ENCODE measurements at regions not wholly inside any gene's neighbourhood (a gene's known extent, or its start where the extent isn't known, plus 50 kb on each side); places are given as distances from the start of the nearest gene placed in this dataset.

DNA sequence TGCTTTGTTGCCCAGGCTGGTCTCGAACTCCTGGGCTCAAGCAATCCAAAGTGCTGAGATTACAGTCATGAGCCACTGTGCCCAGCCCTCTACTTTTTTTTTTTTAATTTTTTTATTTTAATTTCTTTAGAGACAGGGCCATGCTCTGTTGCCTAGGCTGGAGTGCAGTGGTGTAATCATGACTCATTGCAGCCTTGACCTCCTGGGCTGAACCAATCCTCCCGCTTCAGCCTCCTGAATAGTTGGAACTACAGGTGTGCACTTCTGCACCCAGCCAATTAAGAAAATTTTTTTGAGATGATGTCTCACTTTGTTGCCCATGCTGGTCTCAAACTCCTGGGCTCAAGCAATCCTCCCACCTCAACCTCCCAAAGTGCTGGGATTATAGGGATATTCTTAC lies 528.6 kb downstream of the GATA3 start:
- Histone ChIP-seq H3K4me3 (no peak overlapping the region), H3K9me3 (no peaks in the 10 kb centered on the region), H3K4me1 (no peaks in the 10 kb centered on the region), H3K27ac (no peak overlapping the region), H3K4me2 (no peak overlapping the region)
- ChIA-PET CTCF (no interaction called here), POLR2A (no interaction called here)
- FAIRE-seq, result no peak
- TF ChIP-seq SREBF2 (IDR thresholded peaks at IDR 0.05), result no peak
- TF ChIP-seq EHMT2 (IDR thresholded peaks at IDR 0.05; ENCODE audit: low read depth), result no peak
- TF ChIP-seq, protein P1, sequence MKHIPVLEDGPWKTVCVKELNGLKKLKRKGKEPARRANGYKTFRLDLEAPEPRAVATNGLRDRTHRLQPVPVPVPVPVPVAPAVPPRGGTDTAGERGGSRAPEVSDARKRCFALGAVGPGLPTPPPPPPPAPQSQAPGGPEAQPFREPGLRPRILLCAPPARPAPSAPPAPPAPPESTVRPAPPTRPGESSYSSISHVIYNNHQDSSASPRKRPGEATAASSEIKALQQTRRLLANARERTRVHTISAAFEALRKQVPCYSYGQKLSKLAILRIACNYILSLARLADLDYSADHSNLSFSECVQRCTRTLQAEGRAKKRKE (CRISPR knock-in tag; IDR thresholded peaks at IDR 0.05; ENCODE audit: low read depth), result no peak
- ATAC-seq, result no peak
- 64% methylated on average over 2 of the region's 2 CpGs for WGBS (ENCODE audit: missing lambda C conversion rate)
- no peak for DNase-seq (ENCODE audit: low read depth in 1 of 2, low spot score in 1 of 2)

DNA sequence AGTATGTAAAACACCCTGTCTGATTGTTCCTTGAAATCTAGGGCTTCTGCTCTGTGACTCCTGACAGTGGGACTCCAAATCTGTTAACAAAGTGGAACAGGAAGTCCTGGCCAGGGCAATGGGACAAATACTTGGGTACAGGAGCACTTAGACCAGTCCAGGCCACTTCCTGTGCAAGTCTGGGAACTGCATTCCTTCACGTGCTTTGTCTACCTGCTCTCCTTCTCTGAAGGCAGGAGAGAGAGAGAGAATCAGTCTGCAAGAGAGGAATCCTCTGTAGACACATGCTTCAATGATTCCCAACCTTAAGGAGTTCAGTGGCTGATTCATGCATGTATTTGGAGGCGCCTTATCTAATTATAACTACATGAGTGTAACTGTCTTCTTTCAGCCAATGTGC lies 530.2 kb downstream of the GATA3 start:
- ATAC-seq, result no peak
- TF ChIP-seq NR3C1 (IDR thresholded peaks at IDR 0.05) (no peak), MYC (IDR thresholded peaks at IDR 0.05; ENCODE audit: borderline replicate concordance, low read length) (no peak), EP300 (IDR thresholded peaks at IDR 0.05) (no peak), FOXS1 (CRISPR knock-in tag; IDR thresholded peaks at IDR 0.05) (no peak)
- no peak overlapping the region for H3K4me3 ChIP-seq
- no peak for FAIRE-seq
- POLR2A ChIA-PET, result no interaction called here
- H3K27ac ChIP-seq, result no peak overlapping the region
- H3K4me2 ChIP-seq, result no peak overlapping the region
- DNase-seq (ENCODE audit: low read depth in 1 of 2, low spot score in 1 of 2), result no peak
- no peaks in the 10 kb centered on the region for H3K9me3 ChIP-seq
- CTCF ChIA-PET, result no interaction called here
- 55% methylated on average over 2 of the region's 2 CpGs for WGBS (ENCODE audit: missing lambda C conversion rate)
- no peaks in the 10 kb centered on the region for H3K4me1 ChIP-seq

DNA sequence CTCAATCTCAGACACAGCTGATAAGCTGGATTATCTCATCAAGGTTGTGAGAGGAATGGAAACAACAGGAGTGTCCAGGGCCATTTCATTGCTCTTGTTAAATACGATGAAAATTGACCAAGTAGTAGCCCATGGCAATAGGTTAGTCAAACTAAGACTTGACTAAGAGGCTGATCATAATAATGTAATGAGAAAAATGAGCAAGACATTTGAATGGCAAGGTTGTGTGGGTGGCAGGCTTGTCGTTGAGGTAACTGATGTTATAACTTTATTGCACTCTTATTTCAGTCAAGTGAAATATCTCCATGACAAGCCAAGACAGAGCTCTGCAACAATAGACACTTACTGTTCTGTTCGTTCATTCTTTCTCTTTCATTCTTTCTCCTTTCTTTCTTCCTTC lies 532.0 kb downstream of the GATA3 start:
- FAIRE-seq (no peak), ATAC-seq (no peak), DNase-seq (ENCODE audit: low read depth in 1 of 2, low spot score in 1 of 2) (no peak)
- Histone ChIP-seq H3K4me3 (no peak overlapping the region), H3K4me2 (no peak overlapping the region), H3K9me3 (no peaks in the 10 kb centered on the region), H3K4me1 (no peaks in the 10 kb centered on the region), H3K27ac (no peak overlapping the region)
- no peak for TF ChIP-seq RAD21 (conservative IDR thresholded peaks at IDR 0.05 in 1 of 2, IDR thresholded peaks at IDR 0.05 in 1 of 2)
- no peak for TF ChIP-seq TP53 (CRISPR knock-in tag; IDR thresholded peaks at IDR 0.05)
- no peak for TF ChIP-seq SMC3 (IDR thresholded peaks at IDR 0.05)
- TF ChIP-seq ZFP36 (IDR thresholded peaks at IDR 0.05; ENCODE audit: borderline replicate concordance, partially characterized antibody), result no peak
- TF ChIP-seq CHD4 (IDR thresholded peaks at IDR 0.05; ENCODE audit: borderline replicate concordance), result no peak
- TF ChIP-seq, protein P1 (CRISPR knock-in tag; IDR thresholded peaks at IDR 0.05; ENCODE audit: low read depth), result no peak
- TF ChIP-seq TFCP2L1 (CRISPR knock-in tag; IDR thresholded peaks at IDR 0.05), result no peak
- no peak for TF ChIP-seq HOXA7 (CRISPR knock-in tag; IDR thresholded peaks at IDR 0.05)
- TF ChIP-seq HOXB13 (CRISPR knock-in tag; IDR thresholded peaks at IDR 0.05; ENCODE audit: low read depth), result no peak
- TF ChIP-seq EP300 (IDR thresholded peaks at IDR 0.05), result no peak
- TF ChIP-seq EHF (CRISPR knock-in tag; IDR thresholded peaks at IDR 0.05), result no peak
- ChIA-PET CTCF (interaction anchor here (0.8 to 1.5 kb wide), 2 partner anchors 17 to 553 kb away, joined by 3 read pairs; no protein-coding TSS in a partner anchor), POLR2A (no interaction called here)
- 51% methylated on average over 3 of the region's 3 CpGs for WGBS (ENCODE audit: missing lambda C conversion rate)

DNA sequence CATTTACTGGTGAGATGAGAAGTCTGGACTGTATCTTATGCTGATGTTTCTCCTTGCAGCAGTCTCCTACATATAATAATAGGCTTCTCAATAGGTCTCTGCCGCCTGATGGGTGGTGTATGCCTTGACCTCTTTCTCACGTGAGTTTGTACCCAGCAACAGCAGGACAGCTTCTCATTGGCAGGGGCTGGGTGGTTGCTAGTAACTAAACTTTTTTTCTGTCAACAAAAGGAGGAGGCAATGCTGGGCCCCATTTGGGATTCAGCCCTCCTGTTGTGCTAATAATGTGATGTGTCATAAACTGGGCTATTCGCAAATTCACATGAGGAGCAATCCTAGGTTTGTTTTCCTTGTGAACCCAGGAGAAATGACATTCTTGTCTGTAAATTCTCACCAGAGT lies 533.6 kb downstream of the GATA3 start:
- no peaks in the 10 kb centered on the region for H3K9me3 ChIP-seq
- CTCF ChIA-PET, result no interaction called here
- FAIRE-seq (no peak), ATAC-seq (no peak), DNase-seq (ENCODE audit: low read depth in 1 of 2, low spot score in 1 of 2) (no peak)
- no peak overlapping the region for H3K27ac ChIP-seq
- POLR2A ChIA-PET, result no interaction called here
- no peak overlapping the region for H3K4me2 ChIP-seq
- TF ChIP-seq ZNF302 (CRISPR knock-in tag; IDR thresholded peaks at IDR 0.05) (no peak), RNF2 (IDR thresholded peaks at IDR 0.05; ENCODE audit: borderline replicate concordance, low read depth) (no peak), MAZ (IDR thresholded peaks at IDR 0.05; ENCODE audit: borderline replicate concordance, low read depth, low read length) (no peak), RCOR1 (IDR thresholded peaks at IDR 0.05; ENCODE audit: low read depth, low read length) (no peak), FOSL2 (IDR thresholded peaks at IDR 0.05) (no peak), FOSL2 (CRISPR knock-in tag; IDR thresholded peaks at IDR 0.05) (no peak), TP53 (CRISPR knock-in tag; IDR thresholded peaks at IDR 0.05) (no peak), SMC3 (IDR thresholded peaks at IDR 0.05) (no peak), JUNB (IDR thresholded peaks at IDR 0.05) (no peak), CBX8 (IDR thresholded peaks at IDR 0.05) (no peak)
- TF ChIP-seq, protein P1 (CRISPR knock-in tag; IDR thresholded peaks at IDR 0.05; ENCODE audit: low read depth), result no peak
- TF ChIP-seq, protein P2, sequence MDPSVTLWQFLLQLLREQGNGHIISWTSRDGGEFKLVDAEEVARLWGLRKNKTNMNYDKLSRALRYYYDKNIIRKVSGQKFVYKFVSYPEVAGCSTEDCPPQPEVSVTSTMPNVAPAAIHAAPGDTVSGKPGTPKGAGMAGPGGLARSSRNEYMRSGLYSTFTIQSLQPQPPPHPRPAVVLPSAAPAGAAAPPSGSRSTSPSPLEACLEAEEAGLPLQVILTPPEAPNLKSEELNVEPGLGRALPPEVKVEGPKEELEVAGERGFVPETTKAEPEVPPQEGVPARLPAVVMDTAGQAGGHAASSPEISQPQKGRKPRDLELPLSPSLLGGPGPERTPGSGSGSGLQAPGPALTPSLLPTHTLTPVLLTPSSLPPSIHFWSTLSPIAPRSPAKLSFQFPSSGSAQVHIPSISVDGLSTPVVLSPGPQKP (IDR thresholded peaks at IDR 0.05; ENCODE audit: low read depth, low read length), result no peak
- TF ChIP-seq, protein P3, sequence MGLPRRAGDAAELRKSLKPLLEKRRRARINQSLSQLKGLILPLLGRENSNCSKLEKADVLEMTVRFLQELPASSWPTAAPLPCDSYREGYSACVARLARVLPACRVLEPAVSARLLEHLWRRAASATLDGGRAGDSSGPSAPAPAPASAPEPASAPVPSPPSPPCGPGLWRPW (IDR thresholded peaks at IDR 0.05), result no peak
- H3K4me3 ChIP-seq, result no peak overlapping the region
- WGBS (ENCODE audit: missing lambda C conversion rate), result 90% methylated on average over 3 of the region's 3 CpGs
- H3K4me1 ChIP-seq, result no peaks in the 10 kb centered on the region
